Bronchial epithelial cell (primary cell): ENCODE measurements at regions not wholly inside any gene's neighbourhood (a gene's known extent, or its start where the extent isn't known, plus 50 kb on each side); places are given as distances from the start of the nearest gene placed in this dataset.

Source experiments
- DNase-seq: peaks from one replicate; pipeline ENCODE4 v3.0.0-alpha.2; 2010; ENCODE audit warnings: low read depth
- FAIRE-seq: peaks from 2 replicates; lab custom pipeline; 2011; peaks lifted over from hg19 to GRCh38; lab: Jason Lieb, UNC
- H3K27me3 ChIP-seq: 2 replicates; pipeline ENCODE4 v1.5.1; 2011; ENCODE audit warnings: low read length; ENCODE audit not compliant: control insufficient read depth, insufficient read depth
- H3K36me3 ChIP-seq: 2 replicates; pipeline ENCODE4 v1.5.1; 2011; ENCODE audit warnings: low read length; ENCODE audit not compliant: control insufficient read depth, insufficient read depth
- H3K4me3 ChIP-seq: 2 replicates; pipeline ENCODE4 v1.5.1; 2011; ENCODE audit warnings: mild to moderate bottlenecking, low read depth, low read length, control low read depth
- CTCF ChIP-seq: IDR thresholded peaks from 2 replicates; pipeline ENCODE4 v1.5.1; 2011; ENCODE audit warnings: mild to moderate bottlenecking, moderate library complexity, low read length, control low read depth, inconsistent platforms; ENCODE audit not compliant: insufficient read depth, severe bottlenecking

- Histone ChIP-seq H3K27me3 (no peaks in the 10 kb centered on the region), H3K4me3 (no peak overlapping the region), H3K36me3 (no peaks in the 10 kb centered on the region)
- no peak for TF ChIP-seq CTCF
- DNase-seq (no peak), FAIRE-seq (no peak)
Observed at GRCh38 chr16:7962091-7962879, 628.0 kb downstream of the TMEM114 start.

- Histone ChIP-seq H3K27me3 (no peaks in the 10 kb centered on the region), H3K4me3 (no peak overlapping the region), H3K36me3 (no peaks in the 10 kb centered on the region)
- no peak for FAIRE-seq
- DNase-seq = no peak
- TF ChIP-seq CTCF = no peak
Observed at GRCh38 chr16:7957151-7957550, 624.5 kb downstream of the RBFOX1 start.

GRCh38 chr16:7953360-7953759, 620.7 kb downstream of the RBFOX1 start:
- DNase-seq (no peak), FAIRE-seq (no peak)

GRCh38 chr16:7946142-7946541, 613.5 kb downstream of the RBFOX1 start:
- H3K27me3 ChIP-seq = no peaks in the 10 kb centered on the region
- TF ChIP-seq CTCF = no peak
- H3K4me3 ChIP-seq = no peak overlapping the region
- no peak for FAIRE-seq
- DNase-seq = no peak
- no peaks in the 10 kb centered on the region for H3K36me3 ChIP-seq

More at GRCh38 chr16:7953360-7953759, 620.7 kb downstream of the RBFOX1 start:
- no peak for TF ChIP-seq CTCF
- Histone ChIP-seq H3K36me3 (no peaks in the 10 kb centered on the region), H3K27me3 (no peaks in the 10 kb centered on the region), H3K4me3 (no peak overlapping the region)

- no peak for FAIRE-seq
- Histone ChIP-seq H3K36me3 (no peaks in the 10 kb centered on the region), H3K4me3 (no peak overlapping the region), H3K27me3 (no peaks in the 10 kb centered on the region)
- no peak for DNase-seq
- no peak for TF ChIP-seq CTCF
Observed at GRCh38 chr16:7938175-7938574, 605.5 kb downstream of the RBFOX1 start.

- TF ChIP-seq CTCF = no peak
Observed at GRCh38 chr16:7921345-7921744, 588.7 kb downstream of the RBFOX1 start.

More at GRCh38 chr16:7921345-7921744, 588.7 kb downstream of the RBFOX1 start:
- FAIRE-seq = no peak
- no peak for DNase-seq
- Histone ChIP-seq H3K27me3 (no peaks in the 10 kb centered on the region), H3K4me3 (no peak overlapping the region), H3K36me3 (no peaks in the 10 kb centered on the region)
